Renal cortex interstitium (tissue), 11 donors: ENCODE measurements at regions not wholly inside any gene's neighbourhood (a gene's known extent, or its start where the extent isn't known, plus 50 kb on each side); places are given as distances from the start of the nearest gene placed in this dataset.
A peak's percentile ranks its signal among the peaks of the same experiment; 100 is the strongest.
"Not testable (repeated sequence)": the region's sequence is repeated elsewhere in the genome, so short reads cannot be mapped to it uniquely, and the experiment has no call there.

Source experiments
- DNase-seq, 11 donors: peaks; one replicate each; pipeline ENCODE4 v3.0.0-alpha.2; 2013; ENCODE audit warnings: low read depth in 9 of 11, low spot score in 4 of 11; ENCODE audit errors: extremely low read depth in 1 of 11

DNA sequence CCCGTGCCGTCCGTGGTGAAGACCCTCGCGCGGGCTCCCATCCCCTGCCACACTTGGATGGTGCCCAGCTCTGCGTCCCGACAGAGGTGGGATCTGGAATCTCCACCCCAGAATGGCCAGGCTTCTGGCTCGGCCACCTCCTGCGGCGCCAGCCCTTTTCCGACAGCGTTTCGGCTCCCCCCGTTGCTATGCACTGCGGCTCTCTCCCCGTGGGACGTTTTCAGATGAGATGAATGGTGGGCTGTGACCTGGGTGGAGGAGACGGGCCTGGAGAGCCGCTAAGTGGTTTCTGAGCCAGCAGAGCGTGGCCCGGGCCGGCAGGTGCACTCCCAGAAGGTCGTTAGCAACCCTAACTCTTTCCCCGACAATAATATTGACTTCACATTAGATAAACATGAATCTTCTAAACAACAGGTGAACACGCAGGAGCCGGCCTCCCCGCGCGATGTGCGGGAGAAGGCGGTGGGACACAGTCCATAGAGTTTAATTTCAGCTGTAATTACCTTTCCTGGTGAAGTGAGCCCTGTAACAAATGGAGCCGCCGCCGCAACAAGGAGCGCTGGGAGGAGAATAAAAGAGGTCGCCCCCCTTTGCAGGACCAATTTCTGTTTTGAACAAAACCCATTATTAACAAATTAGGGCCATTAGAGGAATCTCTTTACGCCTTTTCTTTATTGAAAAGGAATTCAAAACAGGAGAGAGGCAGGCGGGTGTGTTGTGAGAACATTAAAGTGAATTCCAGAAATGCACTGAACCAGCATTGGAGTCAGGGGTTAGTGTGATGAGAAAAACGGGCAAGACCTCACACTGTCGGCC, 294.3 kb upstream of the PFKP start:
- peak; percentile 13 to 47 (median 27) for DNase-seq

- DNase-seq = no peak
These were observed 295.2 kb upstream of the PFKP start for GRCh38 chr10:2772135-2772534.

- not testable (repeated sequence) for DNase-seq
These were observed 300.1 kb upstream of the PFKP start for GRCh38 chr10:2767293-2767692.

GRCh38 chr10:2761971-2762370, 305.4 kb upstream of the PFKP start:
- no peak for DNase-seq

DNA sequence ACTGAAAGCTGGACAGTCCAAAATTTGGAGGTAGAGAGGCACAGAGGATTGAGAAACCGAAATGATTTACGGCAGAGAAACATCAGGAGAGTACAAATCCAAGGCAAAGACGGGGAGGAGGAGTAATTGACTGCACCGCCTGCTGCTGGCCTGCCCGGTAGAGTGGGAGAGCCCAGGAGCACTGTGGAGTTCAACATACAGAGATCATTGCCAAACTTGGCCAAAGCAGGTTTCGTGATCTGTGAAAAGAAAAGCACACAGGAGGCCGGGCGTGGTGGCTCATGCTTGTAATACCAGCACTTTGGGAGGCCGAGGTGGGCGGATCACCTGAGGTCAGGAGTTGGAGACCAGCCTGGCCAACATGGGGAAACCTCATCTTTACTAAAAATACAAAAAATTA, 306.0 kb upstream of the PFKP start:
- DNase-seq = no peak

- no peak for DNase-seq
These were observed 306.6 kb upstream of the PFKP start for GRCh38 chr10:2760736-2761135.

- no peak for DNase-seq
These were observed 308.1 kb upstream of the PFKP start for GRCh38 chr10:2759233-2759632.

GRCh38 chr10:2754943-2755342, 312.4 kb upstream of the PFKP start:
- DNase-seq = no peak

- DNase-seq = no peak
These were observed 319.1 kb upstream of the PFKP start for GRCh38 chr10:2748287-2748686.

- DNase-seq = no peak
These were observed 320.7 kb upstream of the PFKP start for GRCh38 chr10:2746638-2747037.

- no peak for DNase-seq
These were observed 321.7 kb upstream of the PFKP start for GRCh38 chr10:2745666-2746065.

- peak in 9 of 11 donors; percentile 9 to 36 (median 26) for DNase-seq
These were observed 322.7 kb upstream of the PFKP start for GRCh38 chr10:2744547-2745200.

DNA sequence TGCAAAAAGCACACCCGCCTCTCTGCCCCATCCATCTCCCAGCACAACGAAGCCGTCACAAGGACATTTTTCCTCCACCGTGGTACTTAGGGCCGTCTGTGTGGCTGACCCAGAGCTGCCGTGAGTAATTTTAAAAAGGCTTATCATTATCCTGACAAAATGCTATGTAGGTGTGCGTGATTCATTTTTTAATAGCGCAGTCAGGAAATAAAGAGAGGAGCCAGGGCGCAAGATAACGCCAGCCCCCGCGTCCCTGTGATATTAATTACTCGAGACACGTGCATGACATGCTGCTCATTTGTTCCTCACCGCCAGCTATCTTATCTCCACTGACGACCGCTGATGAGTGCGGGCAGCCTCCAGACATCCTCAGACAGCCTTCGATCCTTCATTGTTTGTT, 332.7 kb upstream of the PFKP start:
- DNase-seq = no peak

GRCh38 chr10:2733278-2733963, 333.9 kb upstream of the PFKP start:
- no peak for DNase-seq

DNA sequence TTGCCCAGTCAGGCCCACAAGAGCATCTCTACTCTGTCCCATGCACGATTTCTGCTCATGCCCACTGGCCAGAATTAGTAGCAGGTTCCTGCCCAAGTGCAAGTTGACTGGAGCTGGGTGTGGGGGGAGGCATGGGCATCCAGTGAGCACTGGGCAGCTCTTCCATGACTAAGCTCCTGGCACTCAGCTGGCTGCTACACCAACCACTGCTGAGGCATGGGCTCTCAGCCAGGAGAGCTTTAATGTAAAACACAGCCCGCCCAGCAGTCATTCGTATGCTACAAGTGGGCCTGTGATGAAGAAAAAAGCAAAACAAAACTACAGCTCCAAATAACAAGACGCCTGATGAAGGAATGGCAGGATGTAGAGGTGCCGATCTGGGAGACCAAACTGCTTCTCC, 335.4 kb upstream of the PFKP start:
- no peak for DNase-seq

DNA sequence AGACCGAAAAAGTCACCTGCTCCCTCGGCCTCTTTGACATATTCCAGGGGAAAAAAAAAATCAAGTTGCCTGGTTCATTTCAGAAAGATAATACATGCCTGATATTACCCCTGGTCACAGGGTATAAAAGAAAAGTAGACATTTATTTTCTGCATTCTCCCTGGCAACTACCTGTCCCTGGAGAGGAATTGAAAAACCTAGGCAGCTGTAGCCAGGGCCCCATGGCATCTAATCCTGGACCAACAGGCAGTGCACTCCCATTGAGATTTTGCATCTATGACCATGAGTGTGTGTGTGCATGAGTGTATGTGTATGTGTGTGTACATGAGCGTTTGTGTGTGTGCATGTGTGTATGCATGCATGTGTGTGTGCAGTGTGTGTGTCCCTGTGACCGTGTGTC, 338.2 kb upstream of the PFKP start:
- no peak for DNase-seq

DNA sequence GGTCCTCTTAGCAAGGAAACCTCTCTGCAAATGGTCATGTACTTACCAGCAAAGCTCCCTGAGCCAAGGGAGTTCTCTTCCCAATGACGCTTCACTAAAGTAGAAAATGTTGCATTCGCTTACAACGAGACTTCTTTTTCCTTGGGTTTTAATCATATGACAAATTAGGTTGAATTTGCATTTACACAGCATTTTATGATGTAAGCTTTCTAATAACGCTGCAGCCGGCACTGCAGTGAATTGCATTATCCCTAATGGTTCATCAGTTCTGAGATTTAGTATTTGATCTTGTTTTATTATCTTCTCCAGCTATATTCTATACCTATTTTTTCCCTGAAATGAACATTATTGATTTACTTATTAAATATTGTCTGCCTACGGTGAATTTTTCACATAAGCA, 339.3 kb upstream of the PFKP start:
- DNase-seq = no peak

DNA sequence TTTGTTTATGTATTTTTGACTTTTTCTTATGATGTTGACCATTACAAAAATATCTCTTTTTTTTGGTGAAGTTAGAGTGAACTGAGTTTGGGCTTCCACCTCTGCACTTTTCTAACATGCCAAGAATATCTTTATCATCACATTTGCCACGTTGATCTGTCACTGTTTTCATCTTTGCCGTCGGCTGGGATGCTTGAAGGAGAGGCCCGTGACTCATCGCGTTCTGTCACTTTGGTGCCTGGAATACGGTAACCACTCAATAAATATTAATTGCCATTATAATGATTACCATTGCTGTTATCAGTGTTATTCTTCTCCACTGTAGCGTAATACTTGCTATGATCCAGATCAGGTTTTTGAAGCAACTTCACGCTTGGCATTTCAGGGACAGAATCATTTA, 350.8 kb upstream of the PFKP start:
- DNase-seq = no peak

- DNase-seq = no peak
These were observed 352.8 kb upstream of the PFKP start for GRCh38 chr10:2714597-2714996.

GRCh38 chr10:2703953-2704352, 363.4 kb upstream of the PFKP start:
- DNase-seq = no peak
